ENCODE measurements at regions not wholly inside any gene's neighbourhood (a gene's known extent, or its start where the extent isn't known, plus 50 kb on each side); places are given as distances from the start of the nearest gene placed in this dataset.

GRCh38 chr2:129175051-129175450 is 804.4 kb upstream of the RAB6C start:
- TF ChIP-seq EZH2 (IDR thresholded peaks at IDR 0.05; ENCODE audit: low read length, unreplicated experiment) (no peak), CTCF (conservative IDR thresholded peaks at IDR 0.05; ENCODE audit: low read depth, low read length) (no peak), EZH2phosphoT487 (IDR thresholded peaks at IDR 0.05; ENCODE audit: borderline replicate concordance, low read length) (no peak)
